ENCODE measurements at regions not wholly inside any gene's neighbourhood (a gene's known extent, or its start where the extent isn't known, plus 50 kb on each side); places are given as distances from the start of the nearest gene placed in this dataset.
"Not testable (repeated sequence)": the region's sequence is repeated elsewhere in the genome, so short reads cannot be mapped to it uniquely, and the experiment has no call there.

DNA sequence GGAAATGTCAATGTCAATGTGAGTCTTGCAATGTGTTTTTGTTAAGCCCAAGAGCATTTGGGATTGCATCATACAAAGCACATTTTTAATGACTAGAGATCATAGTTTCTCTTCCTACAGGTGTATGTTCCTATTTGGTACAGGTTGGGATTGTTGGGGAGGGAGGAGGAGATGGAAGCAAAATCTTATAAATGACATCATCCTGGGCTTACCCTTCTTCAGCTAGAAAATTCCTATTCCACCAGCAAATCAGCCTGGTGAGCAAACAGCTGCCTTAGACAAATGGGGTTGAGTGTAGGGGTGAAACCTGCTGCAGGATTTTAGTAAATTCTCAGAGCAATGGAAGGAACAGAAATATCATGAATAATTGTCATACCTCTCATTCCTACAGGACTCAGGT lies 165.3 kb upstream of the PLGLB2 start:
- H3K27me3 Mint-ChIP-seq (ENCODE audit: insufficient read depth); H3K27ac Mint-ChIP-seq; H3K4me3 Mint-ChIP-seq; H3K9me3 Mint-ChIP-seq; H3K4me1 Mint-ChIP-seq (ENCODE audit: low read depth); H3K36me3 Mint-ChIP-seq (ENCODE audit: low read depth); DNase-seq (ENCODE audit: low spot score); intact Hi-C loops (cut with micrococcal nuclease): not testable (repeated sequence)

DNA sequence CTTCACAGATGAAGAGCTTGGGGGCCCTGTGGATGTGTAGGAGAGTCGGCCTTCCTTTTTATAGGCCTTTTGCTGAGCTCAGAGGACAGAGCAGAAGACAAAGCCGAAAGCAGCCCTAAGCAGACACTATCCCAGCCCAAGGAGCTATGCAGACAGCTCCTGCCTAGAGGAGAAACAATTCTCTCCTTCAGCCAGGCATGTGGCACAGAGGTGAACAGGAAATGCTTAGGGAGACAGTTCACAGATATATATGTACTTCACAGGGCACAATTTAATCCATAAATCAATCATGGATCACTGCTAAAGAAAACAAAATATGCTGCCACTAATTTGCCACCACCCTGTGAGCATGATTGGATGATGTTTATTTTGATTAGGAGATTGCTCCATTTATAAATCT lies 164.5 kb upstream of the PLGLB2 start:
- H3K4me3 Mint-ChIP-seq; H3K9me3 Mint-ChIP-seq; DNase-seq (ENCODE audit: low spot score); H3K36me3 Mint-ChIP-seq (ENCODE audit: low read depth); H3K4me1 Mint-ChIP-seq (ENCODE audit: low read depth); H3K27me3 Mint-ChIP-seq (ENCODE audit: insufficient read depth); intact Hi-C loops (cut with micrococcal nuclease); H3K27ac Mint-ChIP-seq: not testable (repeated sequence)

DNA sequence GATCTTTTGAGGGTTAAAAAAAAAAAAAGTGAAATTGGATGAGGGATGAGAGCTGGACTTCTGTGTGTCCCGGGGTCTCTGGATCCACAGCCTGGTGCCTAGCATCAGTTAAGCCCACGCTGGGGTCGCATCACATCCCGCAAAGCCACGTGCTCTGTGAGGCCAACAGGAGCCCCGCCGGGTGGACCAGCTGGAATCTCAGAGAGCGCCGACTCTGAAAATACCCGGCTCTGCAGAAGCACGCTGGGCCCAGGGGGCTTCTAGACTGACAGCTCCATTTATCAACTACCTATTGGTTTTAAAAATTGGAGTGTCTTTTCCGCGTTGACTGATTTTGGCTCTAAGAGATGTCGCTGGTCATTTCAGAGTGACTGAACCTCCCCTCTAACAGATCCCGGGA lies 164.1 kb upstream of the PLGLB2 start:
- H3K36me3 Mint-ChIP-seq (ENCODE audit: low read depth); H3K9me3 Mint-ChIP-seq; H3K4me3 Mint-ChIP-seq; H3K27me3 Mint-ChIP-seq (ENCODE audit: insufficient read depth); intact Hi-C loops (cut with micrococcal nuclease); H3K4me1 Mint-ChIP-seq (ENCODE audit: low read depth); DNase-seq (ENCODE audit: low spot score); H3K27ac Mint-ChIP-seq: not testable (repeated sequence)

DNA sequence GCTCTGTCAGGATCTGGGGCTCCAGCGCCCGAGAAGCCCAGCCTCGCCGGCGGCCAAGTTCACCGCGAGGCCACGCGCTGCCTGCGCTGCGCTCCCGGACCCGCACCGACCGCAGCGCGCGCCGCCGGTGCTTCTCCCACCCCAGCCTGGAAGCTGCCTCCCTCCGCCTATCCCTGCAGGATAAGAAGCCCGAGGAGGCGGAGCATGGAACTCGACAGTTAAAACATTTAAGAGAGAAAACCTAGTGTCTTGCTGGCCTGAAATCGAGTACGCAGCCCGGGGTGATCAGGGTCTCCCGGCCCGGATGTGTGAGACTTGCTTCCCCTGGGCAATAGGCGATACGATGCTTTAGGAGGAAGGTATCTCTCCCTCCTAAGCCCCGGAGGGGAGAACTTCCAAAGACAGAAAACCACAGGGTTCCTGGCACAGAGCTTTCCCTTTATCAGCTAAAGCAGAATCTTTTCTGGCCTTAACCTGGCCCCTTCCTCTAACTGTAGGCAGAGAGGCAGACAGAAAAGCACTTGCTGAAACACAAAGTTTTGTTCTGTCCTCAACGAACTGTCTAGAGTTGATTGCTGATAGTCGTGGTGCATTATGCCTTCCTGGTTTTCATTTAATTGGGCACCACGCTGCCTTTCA lies 163.5 kb upstream of the PLGLB2 start:
- H3K9me3 Mint-ChIP-seq; H3K4me3 Mint-ChIP-seq; DNase-seq (ENCODE audit: low spot score); H3K4me1 Mint-ChIP-seq (ENCODE audit: low read depth); H3K27ac Mint-ChIP-seq; H3K27me3 Mint-ChIP-seq (ENCODE audit: insufficient read depth); intact Hi-C loops (cut with micrococcal nuclease): not testable (repeated sequence)
- peaks cover 11% of the 10 kb centered on the region for H3K36me3 Mint-ChIP-seq (ENCODE audit: low read depth)

DNA sequence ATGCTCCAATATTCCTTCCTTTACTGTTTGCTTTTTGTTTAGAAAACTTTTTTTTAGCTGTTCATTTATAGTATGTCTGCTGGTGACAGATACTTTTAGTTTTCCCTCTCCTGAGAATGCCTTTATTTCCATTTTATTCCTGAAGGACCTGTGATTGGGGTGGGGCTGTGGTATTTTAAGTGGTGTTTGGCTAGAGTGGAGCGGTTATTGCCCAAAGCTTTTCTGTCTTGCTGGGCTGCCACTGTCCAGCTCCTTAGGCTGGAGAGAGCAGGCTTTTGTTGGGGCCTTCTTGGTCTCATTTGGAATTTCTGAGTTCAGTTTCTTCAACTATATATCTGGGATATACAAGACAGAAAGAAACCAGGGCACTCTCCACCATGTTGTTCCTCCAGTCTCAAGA lies 160.0 kb upstream of the PLGLB2 start:
- intact Hi-C loops (cut with micrococcal nuclease); H3K4me3 Mint-ChIP-seq; H3K9me3 Mint-ChIP-seq; H3K4me1 Mint-ChIP-seq (ENCODE audit: low read depth); DNase-seq (ENCODE audit: low spot score); H3K27ac Mint-ChIP-seq; H3K27me3 Mint-ChIP-seq (ENCODE audit: insufficient read depth): not testable (repeated sequence)
- H3K36me3 Mint-ChIP-seq (ENCODE audit: low read depth), result peaks cover 14% of the 10 kb centered on the region

DNA sequence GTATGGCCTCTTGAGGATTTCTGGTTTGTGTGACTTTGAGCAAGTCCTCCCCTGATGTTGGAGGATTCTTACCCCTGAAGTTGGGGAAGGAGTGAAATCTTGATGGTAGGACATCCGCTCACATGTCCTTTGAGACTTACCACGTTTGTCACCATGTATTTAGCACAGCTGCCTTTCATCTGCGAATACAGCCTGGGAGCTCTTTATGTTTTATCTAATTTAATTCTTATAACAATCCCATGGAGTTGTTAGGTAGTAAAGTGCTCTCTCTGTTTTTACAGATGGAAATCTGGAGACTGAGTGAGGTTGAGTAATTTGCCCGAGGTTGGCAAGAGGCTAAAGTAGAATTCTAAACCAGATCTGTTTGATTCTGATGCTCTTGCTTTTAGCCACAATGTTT lies 154.9 kb upstream of the PLGLB2 start:
- H3K9me3 Mint-ChIP-seq; DNase-seq (ENCODE audit: low spot score); intact Hi-C loops (cut with micrococcal nuclease); H3K27me3 Mint-ChIP-seq (ENCODE audit: insufficient read depth); H3K4me3 Mint-ChIP-seq; H3K27ac Mint-ChIP-seq; H3K36me3 Mint-ChIP-seq (ENCODE audit: low read depth); H3K4me1 Mint-ChIP-seq (ENCODE audit: low read depth): not testable (repeated sequence)

DNA sequence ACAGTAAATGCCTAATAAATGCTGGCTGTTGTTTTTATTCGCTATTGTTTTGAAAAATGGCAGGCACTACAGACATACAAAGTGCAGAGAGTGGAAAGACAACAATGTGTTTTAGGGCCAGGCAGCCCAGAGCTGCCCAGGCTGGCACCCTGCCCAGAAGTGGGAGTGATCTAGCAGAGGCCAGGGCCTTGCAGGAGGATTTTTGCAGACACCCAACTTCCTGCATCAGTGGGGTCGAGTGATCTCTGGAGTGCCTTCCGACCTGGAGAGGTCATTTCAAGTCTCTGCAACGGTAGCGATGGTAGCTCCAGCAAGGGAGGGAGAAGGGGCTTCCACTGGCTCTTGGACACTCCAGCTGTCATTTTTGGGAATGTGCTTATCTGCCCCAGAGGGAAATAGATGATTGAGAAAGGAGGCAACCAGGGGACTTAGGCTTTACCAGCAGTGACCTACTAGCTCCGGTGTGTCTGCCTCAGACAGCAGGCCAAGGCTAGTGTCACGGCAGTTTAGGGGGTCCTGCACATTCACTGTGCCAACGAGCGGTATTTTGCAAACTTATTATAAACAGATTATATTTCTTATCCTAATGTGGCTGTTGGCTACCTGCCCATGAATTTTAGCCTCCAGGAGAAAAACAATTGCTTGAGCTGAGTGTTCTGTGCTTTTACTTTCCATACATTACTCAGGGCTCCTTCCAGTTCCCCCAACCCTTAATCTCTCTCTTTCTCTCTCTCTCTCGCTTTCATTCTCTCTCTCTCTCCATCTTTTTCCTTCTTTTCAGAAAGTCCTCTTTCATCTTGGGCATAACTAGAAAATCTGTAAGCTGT lies 153.9 kb upstream of the PLGLB2 start:
- intact Hi-C loops (cut with micrococcal nuclease); H3K27me3 Mint-ChIP-seq (ENCODE audit: insufficient read depth); H3K36me3 Mint-ChIP-seq (ENCODE audit: low read depth); H3K4me3 Mint-ChIP-seq; H3K9me3 Mint-ChIP-seq; H3K4me1 Mint-ChIP-seq (ENCODE audit: low read depth); H3K27ac Mint-ChIP-seq; DNase-seq (ENCODE audit: low spot score): not testable (repeated sequence)

DNA sequence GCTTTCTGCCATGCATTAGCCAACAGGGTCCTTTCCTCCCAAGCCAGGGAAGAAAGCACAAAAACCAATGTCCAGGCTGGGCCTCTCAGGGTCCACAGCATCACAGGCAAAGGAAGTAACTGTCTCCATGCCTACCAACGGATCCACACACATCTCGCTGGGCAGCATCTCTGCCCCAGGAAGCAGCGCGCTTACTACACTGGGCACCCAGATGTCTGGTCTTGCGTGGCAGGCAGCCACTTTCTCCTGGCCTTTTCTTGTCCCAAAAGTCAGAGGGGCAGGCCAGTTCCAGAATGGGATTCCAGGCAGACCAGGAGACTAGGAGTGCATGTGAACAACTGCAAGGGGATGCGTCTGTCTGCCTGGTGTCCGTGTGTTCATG lies 153.3 kb upstream of the PLGLB2 start:
- intact Hi-C loops (cut with micrococcal nuclease), result not testable (repeated sequence)

DNA sequence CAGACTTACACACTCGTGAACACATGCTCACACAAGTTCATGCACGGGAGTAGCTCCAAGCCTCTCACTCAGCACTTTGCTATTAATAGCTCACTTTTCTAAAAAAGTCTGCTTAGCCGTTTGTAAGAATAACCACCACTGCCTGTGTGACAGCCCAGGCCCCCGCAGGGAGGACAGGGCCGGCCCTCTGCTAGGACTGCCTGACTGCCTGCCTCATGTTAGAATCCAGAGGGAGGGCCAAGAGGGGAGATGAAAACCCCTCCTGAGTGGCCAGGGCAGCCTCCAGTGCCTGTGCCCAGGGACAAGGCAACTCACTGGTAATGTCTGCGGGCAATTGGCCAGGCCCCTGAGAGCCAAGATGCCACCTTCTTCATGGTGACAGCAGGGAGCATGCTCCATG lies 152.9 kb upstream of the PLGLB2 start:
- intact Hi-C loops (cut with micrococcal nuclease), result not testable (repeated sequence)

More for the DNA sequence above, 153.3 kb upstream of the PLGLB2 start:
- H3K27me3 Mint-ChIP-seq (ENCODE audit: insufficient read depth); DNase-seq (ENCODE audit: low spot score); H3K36me3 Mint-ChIP-seq (ENCODE audit: low read depth); H3K27ac Mint-ChIP-seq; H3K4me3 Mint-ChIP-seq; H3K4me1 Mint-ChIP-seq (ENCODE audit: low read depth); H3K9me3 Mint-ChIP-seq: not testable (repeated sequence)

DNA sequence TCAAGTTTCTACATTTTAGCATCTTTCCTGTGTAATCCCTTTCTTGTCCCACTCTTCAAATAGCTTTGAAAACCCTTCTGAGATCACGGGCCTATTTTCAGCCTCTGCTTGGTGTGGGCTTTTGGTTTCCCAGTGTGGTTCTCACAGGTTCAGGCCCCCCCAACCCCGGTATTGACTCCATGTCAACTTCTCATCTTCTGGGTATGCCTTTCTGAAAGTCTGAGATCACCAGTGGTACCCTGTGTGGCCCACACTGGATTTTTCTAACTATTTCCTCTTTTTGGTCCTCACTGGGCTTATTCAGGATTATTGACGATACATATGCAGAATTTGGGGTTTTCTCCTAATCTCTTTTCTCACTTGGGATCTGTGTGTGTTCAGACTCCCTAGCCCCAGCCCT lies 146.9 kb upstream of the PLGLB2 start:
- H3K27me3 Mint-ChIP-seq (ENCODE audit: insufficient read depth); intact Hi-C loops (cut with micrococcal nuclease); H3K9me3 Mint-ChIP-seq; DNase-seq (ENCODE audit: low spot score); H3K36me3 Mint-ChIP-seq (ENCODE audit: low read depth); H3K4me1 Mint-ChIP-seq (ENCODE audit: low read depth); H3K4me3 Mint-ChIP-seq; H3K27ac Mint-ChIP-seq: not testable (repeated sequence)

More for the DNA sequence above, 152.9 kb upstream of the PLGLB2 start:
- not testable (repeated sequence) for H3K27me3 Mint-ChIP-seq (ENCODE audit: insufficient read depth); H3K4me3 Mint-ChIP-seq; H3K27ac Mint-ChIP-seq; H3K4me1 Mint-ChIP-seq (ENCODE audit: low read depth); DNase-seq (ENCODE audit: low spot score); H3K9me3 Mint-ChIP-seq; H3K36me3 Mint-ChIP-seq (ENCODE audit: low read depth)

DNA sequence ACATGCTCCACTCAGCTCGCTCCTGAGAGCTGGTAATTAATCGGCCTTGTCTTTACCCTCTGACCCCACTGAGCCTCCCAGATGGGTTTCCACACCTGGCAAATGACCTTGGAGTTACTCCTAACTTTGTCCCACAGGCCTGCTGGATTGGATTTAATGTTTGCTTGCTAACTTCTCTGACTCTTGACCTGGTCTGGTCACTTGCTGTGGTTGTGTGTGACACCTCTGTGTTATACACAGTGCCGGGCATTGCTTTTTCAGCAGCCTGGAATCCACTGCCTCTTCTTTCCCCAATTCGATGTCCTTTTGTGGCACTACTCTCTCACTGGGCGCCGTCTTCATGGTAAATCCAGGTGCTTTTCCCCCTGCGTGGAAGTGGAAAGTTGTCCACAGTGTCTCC lies 145.8 kb upstream of the PLGLB2 start:
- H3K27ac Mint-ChIP-seq; H3K4me3 Mint-ChIP-seq; intact Hi-C loops (cut with micrococcal nuclease); H3K27me3 Mint-ChIP-seq (ENCODE audit: insufficient read depth); H3K36me3 Mint-ChIP-seq (ENCODE audit: low read depth); DNase-seq (ENCODE audit: low spot score); H3K4me1 Mint-ChIP-seq (ENCODE audit: low read depth); H3K9me3 Mint-ChIP-seq: not testable (repeated sequence)

DNA sequence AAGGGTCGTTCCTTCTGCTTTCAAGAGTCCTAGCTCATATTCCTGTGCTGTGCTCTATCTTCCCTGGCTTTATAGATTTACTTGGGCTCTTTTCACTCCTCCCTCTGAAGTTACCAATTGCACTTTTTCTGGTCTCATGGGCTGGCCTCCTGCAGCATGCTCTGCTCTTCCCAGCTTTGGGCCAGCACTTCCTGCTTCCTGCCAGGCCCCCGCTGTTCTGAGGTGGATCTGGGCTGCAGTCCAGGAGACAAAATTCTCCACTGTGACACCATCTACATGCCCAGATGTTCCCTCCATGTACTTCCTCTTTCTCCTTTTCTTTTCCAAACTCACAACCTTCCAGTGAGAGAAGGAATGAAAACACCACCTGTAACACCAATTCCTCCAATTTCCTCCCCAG lies 145.2 kb upstream of the PLGLB2 start:
- not testable (repeated sequence) for H3K36me3 Mint-ChIP-seq (ENCODE audit: low read depth); H3K27me3 Mint-ChIP-seq (ENCODE audit: insufficient read depth)

DNA sequence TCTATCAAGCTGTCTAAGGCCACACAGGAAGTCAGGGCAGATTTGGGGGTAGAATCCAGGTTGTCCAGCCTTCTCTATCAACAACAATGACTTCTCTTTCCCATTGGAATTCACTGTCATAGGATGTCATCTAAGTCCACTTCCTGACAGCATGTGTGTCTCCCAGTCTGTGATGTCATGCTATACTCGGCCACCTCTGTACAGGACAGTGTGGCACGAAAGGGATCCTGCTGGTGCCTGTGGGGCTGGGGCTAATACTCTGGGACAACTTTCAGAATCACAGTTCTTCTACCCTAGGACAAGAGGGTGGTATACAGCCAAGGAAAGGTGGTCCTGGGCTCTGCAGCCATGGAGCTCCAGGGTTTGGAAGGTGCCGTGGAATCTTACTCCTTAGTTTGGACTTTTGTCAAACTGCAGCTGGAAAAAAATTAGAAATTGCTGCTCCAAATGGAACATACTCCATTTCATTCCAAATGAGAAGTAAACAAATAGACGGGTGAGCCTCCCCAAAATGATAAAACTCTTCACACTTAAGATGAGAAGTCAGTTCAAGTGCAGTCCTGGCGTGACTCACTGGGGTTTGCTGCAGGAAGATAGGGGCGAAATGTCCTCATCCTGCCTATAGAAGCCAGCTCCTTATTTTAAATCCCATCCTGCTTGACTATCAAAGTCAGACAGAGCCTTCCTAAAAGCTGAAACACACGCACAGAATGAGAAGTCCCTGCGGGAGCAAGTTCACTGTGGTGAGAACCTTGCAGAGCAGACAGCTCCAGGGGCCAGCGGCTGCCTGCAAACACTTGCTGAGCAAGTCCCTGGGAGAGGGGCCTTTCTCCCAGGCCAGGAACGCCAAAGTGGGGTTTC lies 144.2 kb upstream of the PLGLB2 start:
- H3K9me3 Mint-ChIP-seq; H3K27me3 Mint-ChIP-seq (ENCODE audit: insufficient read depth); H3K4me1 Mint-ChIP-seq (ENCODE audit: low read depth); H3K27ac Mint-ChIP-seq; DNase-seq (ENCODE audit: low spot score); intact Hi-C loops (cut with micrococcal nuclease); H3K4me3 Mint-ChIP-seq; H3K36me3 Mint-ChIP-seq (ENCODE audit: low read depth): not testable (repeated sequence)

More for the DNA sequence above, 145.2 kb upstream of the PLGLB2 start:
- intact Hi-C loops (cut with micrococcal nuclease); H3K4me1 Mint-ChIP-seq (ENCODE audit: low read depth); DNase-seq (ENCODE audit: low spot score); H3K27ac Mint-ChIP-seq; H3K9me3 Mint-ChIP-seq; H3K4me3 Mint-ChIP-seq: not testable (repeated sequence)

All from activated T-helper 1 cell treated with anti-CD3 and anti-CD28 coated beads, Interleukin-12 subunit alpha, Interleukin-12 subunit beta, Interleukin-2, Interleukin-4 antibody, amounts not matched to agents 30 ng/mL and 10 ng/mL and 1 ng/mL, durations not matched to agents 14 hours and 24 hours and 36 hours (primary cell).